HepG2 (cell line): ENCODE measurements at regions not wholly inside any gene's neighbourhood (a gene's known extent, or its start where the extent isn't known, plus 50 kb on each side); places are given as distances from the start of the nearest gene placed in this dataset.

Experiments used
- CTCF ChIP-seq: sonication (generic); formaldehyde crosslinking; IDR thresholded peaks from 2 replicates; pipeline ENCODE4 v1.5.0; 2020; ENCODE audit warnings: mild to moderate bottlenecking, missing genetic modification reagents, moderate library complexity
- GMEB2 ChIP-seq: IDR thresholded peaks from 2 replicates; pipeline ENCODE4 v1.6.1; 2016; ENCODE audit warnings: missing biosample characterization, missing genetic modification reagents, low read depth
- MED1 ChIP-seq: sonication (generic); formaldehyde crosslinking; IDR thresholded peaks from 2 replicates; pipeline ENCODE4 v1.4.0; 2020; ENCODE audit warnings: missing genetic modification reagents
- NAIF1 ChIP-seq: sonication (generic); formaldehyde crosslinking; IDR thresholded peaks from 2 replicates; pipeline ENCODE4 v1.5.0; 2020; ENCODE audit warnings: mild to moderate bottlenecking, missing genetic modification reagents, borderline replicate concordance
- NCOA5 ChIP-seq: sonication (generic); formaldehyde crosslinking; IDR thresholded peaks from 2 replicates; pipeline ENCODE4 v1.4.0; 2020; ENCODE audit warnings: missing genetic modification reagents
- POLR2G ChIP-seq: fragments of 200-400 bp; formaldehyde crosslinking; IDR thresholded peaks from 2 replicates; pipeline ENCODE4 v1.6.1; 2018; ENCODE audit warnings: mild to moderate bottlenecking, low read depth, low read length, moderate library complexity
- RBAK ChIP-seq: sonication (generic); formaldehyde crosslinking; IDR thresholded peaks from 2 replicates; pipeline ENCODE4 v1.5.1; 2020; ENCODE audit warnings: mild to moderate bottlenecking, missing genetic modification reagents
- SAP130 ChIP-seq: IDR thresholded peaks from 2 replicates; pipeline ENCODE4 v1.6.1; 2016; ENCODE audit warnings: low read depth
- SOX6 ChIP-seq, 2 experiments: fragments of 450-650 bp in 1 of 2; sonication (generic) in 1 of 2; formaldehyde crosslinking in 1 of 2; IDR thresholded peaks; 2 replicates each; pipeline versions ENCODE4 v1.4.0 to v1.6.1; 2017 to 2020; ENCODE audit warnings: antibody characterized with exemption in 1 of 2, mild to moderate bottlenecking in 1 of 2, missing genetic modification reagents in 1 of 2
- ZBTB38 ChIP-seq: sonication (generic); formaldehyde crosslinking; IDR thresholded peaks from 2 replicates; pipeline ENCODE4 v1.5.1; 2020; ENCODE audit warnings: mild to moderate bottlenecking, missing genetic modification reagents
- ZNF317 ChIP-seq: sonication (generic); formaldehyde crosslinking; IDR thresholded peaks from 2 replicates; pipeline ENCODE4 v1.5.0; 2020; ENCODE audit warnings: mild to moderate bottlenecking, missing genetic modification reagents
- ZNF572 ChIP-seq: sonication (generic); formaldehyde crosslinking; IDR thresholded peaks from 2 replicates; pipeline ENCODE4 v1.5.1; 2020; ENCODE audit warnings: mild to moderate bottlenecking, missing genetic modification reagents
- ZSCAN30 ChIP-seq: sonication (generic); formaldehyde crosslinking; IDR thresholded peaks from 2 replicates; pipeline ENCODE4 v1.5.0; 2020; ENCODE audit warnings: mild to moderate bottlenecking, missing genetic modification reagents
- TF ChIP-seq, protein P1 (sequence below): IDR thresholded peaks from 2 replicates; pipeline ENCODE4 v1.6.1; 2016; ENCODE audit warnings: missing compliant biosample characterization, missing genetic modification reagents, borderline replicate concordance

DNA sequence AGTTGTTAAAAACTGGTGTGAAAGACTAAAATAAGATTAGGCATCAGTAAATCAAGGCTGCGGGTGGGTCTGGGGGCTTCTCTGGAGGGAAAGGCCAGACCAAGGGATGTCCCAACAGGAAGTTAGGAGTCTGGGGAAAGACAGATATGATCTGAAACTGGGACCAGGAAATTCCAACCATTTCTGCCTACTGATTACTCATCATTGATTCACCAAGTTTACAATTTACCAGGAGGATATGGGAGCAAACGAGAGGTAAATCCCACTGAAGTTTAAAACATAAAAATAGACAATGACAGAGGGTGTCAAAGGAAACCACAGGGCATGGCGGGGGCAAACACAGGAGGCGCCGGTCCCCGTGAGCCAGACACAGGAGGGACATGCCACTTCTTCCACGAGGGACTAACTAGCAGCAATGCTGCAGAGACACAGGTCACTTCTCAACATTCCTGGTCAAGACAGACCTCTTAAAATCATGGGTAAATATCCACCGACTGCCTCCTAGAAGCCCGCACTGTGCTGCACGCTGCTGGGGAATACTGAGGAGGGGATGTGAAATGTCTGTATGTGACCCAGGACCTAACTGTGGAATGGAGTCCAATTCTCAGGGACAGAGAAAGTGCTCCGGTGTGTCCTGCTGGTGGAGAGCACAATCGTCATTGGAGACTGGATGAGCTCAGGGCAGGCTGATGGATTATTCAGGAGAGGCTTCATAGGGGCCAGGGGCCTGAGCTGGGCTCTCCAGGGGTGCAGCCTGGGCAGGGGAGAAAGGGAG, 153.4 kb upstream of the KLF14 start (continued):
- 0 out of 2 replicates have a peak, but pooled peaks have one; percentile 21 for TF ChIP-seq ZBTB38 (CRISPR knock-in tag)
- TF ChIP-seq NCOA5: no peak
- TF ChIP-seq GMEB2 (CRISPR knock-in tag): no peak
- TF ChIP-seq SAP130 (CRISPR knock-in tag): peak; percentile 5; the same call in 1 of the 2 replicates
- TF ChIP-seq SOX6 (IDR thresholded peaks at IDR 0.05): no peak
- TF ChIP-seq SOX6 (CRISPR knock-in tag; IDR thresholded peaks at IDR 0.05): peak; percentile 10; the same call in 1 of the 2 replicates
- TF ChIP-seq, protein P1, sequence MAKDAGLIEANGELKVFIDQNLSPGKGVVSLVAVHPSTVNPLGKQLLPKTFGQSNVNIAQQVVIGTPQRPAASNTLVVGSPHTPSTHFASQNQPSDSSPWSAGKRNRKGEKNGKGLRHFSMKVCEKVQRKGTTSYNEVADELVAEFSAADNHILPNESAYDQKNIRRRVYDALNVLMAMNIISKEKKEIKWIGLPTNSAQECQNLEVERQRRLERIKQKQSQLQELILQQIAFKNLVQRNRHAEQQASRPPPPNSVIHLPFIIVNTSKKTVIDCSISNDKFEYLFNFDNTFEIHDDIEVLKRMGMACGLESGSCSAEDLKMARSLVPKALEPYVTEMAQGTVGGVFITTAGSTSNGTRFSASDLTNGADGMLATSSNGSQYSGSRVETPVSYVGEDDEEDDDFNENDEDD (CRISPR knock-in tag): no peak
- TF ChIP-seq ZNF572 (CRISPR knock-in tag): 0 out of 2 replicates have a peak, but pooled peaks have one; percentile 20
- no peak for TF ChIP-seq NAIF1 (CRISPR knock-in tag)
- 0 out of 2 replicates have a peak, but pooled peaks have one; percentile 4 for TF ChIP-seq CTCF (CRISPR knock-in tag)
- TF ChIP-seq MED1 (CRISPR knock-in tag): peak; percentile 35; the same call in 1 of the 2 replicates
- no peak for TF ChIP-seq ZSCAN30 (CRISPR knock-in tag)
- no peak for TF ChIP-seq ZNF317 (CRISPR knock-in tag)
- 0 out of 2 replicates have a peak, but pooled peaks have one; percentile 27 for TF ChIP-seq POLR2G
- TF ChIP-seq RBAK (CRISPR knock-in tag): no peak
